Ovary (tissue), 3 donors: ENCODE measurements at regions not wholly inside any gene's neighbourhood (a gene's known extent, or its start where the extent isn't known, plus 50 kb on each side); places are given as distances from the start of the nearest gene placed in this dataset.

Experiments used
- CTCF ChIP-seq, 3 donors: fragments of 450-650 bp in 2 of 3; fragments of 200-600 bp in 1 of 3; IDR thresholded peaks; one replicate each; pipeline versions ENCODE4 v1.5.1 to v1.8.0; 2016 to 2022; ENCODE audit warnings: antibody characterized with exemption in 3 of 3, mild to moderate bottlenecking in 1 of 3
- EP300 ChIP-seq: sonication (generic); formaldehyde crosslinking; IDR thresholded peaks from one replicate; pipeline ENCODE4 v1.6.1; 2017; ENCODE audit warnings: antibody characterized with exemption
- POLR2A ChIP-seq: fragments of 450-650 bp; IDR thresholded peaks from one replicate; pipeline ENCODE4 v1.6.1; 2017; ENCODE audit warnings: antibody characterized with exemption, mild to moderate bottlenecking, moderate library complexity
- donor health status: DM: no; HTN: no; CAD: no.

- no peak for TF ChIP-seq CTCF (IDR thresholded peaks at IDR 0.05)
- no peak for TF ChIP-seq POLR2A
- no peak for TF ChIP-seq EP300
These were observed 260.6 kb upstream of the EMCN start for GRCh38 chr4:100778431-100778830.
